ENCODE measurements at regions not wholly inside any gene's neighbourhood (a gene's known extent, or its start where the extent isn't known, plus 50 kb on each side); places are given as distances from the start of the nearest gene placed in this dataset.

DNA sequence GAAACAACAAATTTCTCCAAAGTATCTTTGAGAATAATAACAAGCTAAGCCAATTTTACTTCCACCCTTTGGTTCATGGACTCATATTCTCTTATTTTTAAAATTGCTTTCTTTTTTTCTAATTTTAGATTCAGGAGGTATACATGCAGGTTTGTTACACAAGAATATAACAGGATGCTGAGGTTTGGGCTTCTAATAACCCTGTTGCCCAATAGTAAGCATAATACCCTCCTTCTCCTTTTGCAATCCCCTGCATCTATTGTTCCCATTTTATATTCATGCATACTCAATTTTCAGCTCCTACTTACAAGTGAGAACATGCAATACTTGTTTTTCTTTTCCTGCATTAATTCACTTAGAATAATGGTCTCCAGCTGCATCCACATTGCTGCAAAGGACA, 202.3 kb upstream of the FSTL5 start:
- Histone ChIP-seq H3K27ac (no peak overlapping the region), H3K4me1 (no peaks in the 10 kb centered on the region), H3K36me3 (no peaks in the 10 kb centered on the region), H3K4me3 (no peak overlapping the region), H3K9me3 (no peaks in the 10 kb centered on the region), H3K27me3 (no peaks in the 10 kb centered on the region)
- TF ChIP-seq EP300 (IDR thresholded peaks at IDR 0.05) (no peak), POLR2A (IDR thresholded peaks at IDR 0.05) (no peak), POLR2AphosphoS5 (IDR thresholded peaks at IDR 0.05) (no peak)
- TF ChIP-seq, protein P1, sequence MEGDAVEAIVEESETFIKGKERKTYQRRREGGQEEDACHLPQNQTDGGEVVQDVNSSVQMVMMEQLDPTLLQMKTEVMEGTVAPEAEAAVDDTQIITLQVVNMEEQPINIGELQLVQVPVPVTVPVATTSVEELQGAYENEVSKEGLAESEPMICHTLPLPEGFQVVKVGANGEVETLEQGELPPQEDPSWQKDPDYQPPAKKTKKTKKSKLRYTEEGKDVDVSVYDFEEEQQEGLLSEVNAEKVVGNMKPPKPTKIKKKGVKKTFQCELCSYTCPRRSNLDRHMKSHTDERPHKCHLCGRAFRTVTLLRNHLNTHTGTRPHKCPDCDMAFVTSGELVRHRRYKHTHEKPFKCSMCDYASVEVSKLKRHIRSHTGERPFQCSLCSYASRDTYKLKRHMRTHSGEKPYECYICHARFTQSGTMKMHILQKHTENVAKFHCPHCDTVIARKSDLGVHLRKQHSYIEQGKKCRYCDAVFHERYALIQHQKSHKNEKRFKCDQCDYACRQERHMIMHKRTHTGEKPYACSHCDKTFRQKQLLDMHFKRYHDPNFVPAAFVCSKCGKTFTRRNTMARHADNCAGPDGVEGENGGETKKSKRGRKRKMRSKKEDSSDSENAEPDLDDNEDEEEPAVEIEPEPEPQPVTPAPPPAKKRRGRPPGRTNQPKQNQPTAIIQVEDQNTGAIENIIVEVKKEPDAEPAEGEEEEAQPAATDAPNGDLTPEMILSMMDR (IDR thresholded peaks at IDR 0.05), result no peak
- intact Hi-C loops (cut with DNase I), result no loop called here
- DNase-seq, result no peak

DNA sequence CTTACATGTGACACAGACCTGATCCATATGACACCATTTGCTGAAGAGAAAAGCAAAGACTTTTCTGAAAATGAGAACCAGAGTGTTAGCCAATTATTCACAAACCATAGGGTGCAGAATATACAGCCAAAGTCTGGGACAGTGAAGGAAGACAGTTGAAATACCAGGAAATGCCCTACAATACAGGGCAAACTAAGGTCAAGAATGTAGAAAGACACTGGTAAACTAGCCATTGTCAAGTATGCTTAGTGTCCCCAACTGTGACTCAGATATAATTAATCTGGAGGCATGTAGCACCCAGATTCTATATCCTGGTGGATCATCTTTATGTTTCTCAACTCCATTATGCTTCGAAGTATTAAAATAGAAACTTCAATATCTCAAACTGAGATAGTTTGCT, 200.9 kb upstream of the FSTL5 start:
- H3K4me1 ChIP-seq, result no peaks in the 10 kb centered on the region

DNA sequence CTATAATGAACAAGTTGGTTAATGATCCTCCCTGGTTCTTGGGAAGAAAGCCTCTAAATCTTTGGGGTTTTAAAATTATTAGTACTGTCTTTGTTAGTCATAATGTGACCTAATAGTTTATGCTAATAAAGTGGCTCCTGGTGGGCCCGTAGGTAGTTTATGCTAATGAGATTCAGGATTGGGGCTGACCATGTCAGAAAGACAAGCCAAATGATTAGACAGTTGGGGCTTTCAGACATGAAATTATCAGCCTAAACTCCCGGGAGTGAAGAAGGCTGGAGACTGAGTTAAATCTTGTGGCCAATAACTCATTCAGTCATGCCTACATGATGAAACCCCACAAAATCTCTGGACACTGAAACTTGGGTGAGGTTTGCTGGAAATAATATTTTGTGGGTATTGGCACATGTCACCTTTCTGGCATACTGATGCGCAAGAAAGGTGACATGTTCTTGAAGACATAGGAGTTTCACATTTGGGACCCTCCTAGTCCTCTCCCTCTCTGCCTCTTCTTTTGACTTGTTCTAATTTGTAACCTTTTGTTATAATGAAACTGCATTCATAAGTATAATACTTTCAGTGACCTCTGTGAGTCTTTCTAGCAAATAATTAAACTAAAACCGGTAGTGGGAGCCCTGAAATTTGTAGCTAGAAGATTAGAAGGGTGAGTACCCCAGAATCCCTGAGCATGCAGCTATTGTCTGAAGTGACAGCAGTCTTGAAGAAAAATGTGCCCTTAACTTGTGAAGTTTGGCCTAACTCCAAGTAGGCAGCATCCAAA, 196.8 kb upstream of the FSTL5 start:
- no peaks in the 10 kb centered on the region for H3K9me3 ChIP-seq
- H3K36me3 ChIP-seq, result no peaks in the 10 kb centered on the region
- 80 to 85% methylated on average over 4 of the region's 4 CpGs for WGBS, 2 donors
- H3K4me3 ChIP-seq, result no peak overlapping the region
- no peak for DNase-seq
- intact Hi-C loops (cut with DNase I), result no loop called here
- TF ChIP-seq POLR2A (IDR thresholded peaks at IDR 0.05), result no peak
- TF ChIP-seq, protein P1 (IDR thresholded peaks at IDR 0.05), result no peak
- no peak for TF ChIP-seq EP300 (IDR thresholded peaks at IDR 0.05)
- TF ChIP-seq POLR2AphosphoS5 (IDR thresholded peaks at IDR 0.05), result no peak
- no peak overlapping the region for H3K27ac ChIP-seq
- no peaks in the 10 kb centered on the region for H3K4me1 ChIP-seq
- H3K27me3 ChIP-seq, result no peaks in the 10 kb centered on the region

More for the DNA sequence above, 200.9 kb upstream of the FSTL5 start:
- Histone ChIP-seq H3K9me3 (no peaks in the 10 kb centered on the region), H3K36me3 (no peaks in the 10 kb centered on the region), H3K27ac (no peak overlapping the region), H3K4me3 (no peak overlapping the region), H3K27me3 (no peaks in the 10 kb centered on the region)
- DNase-seq, result no peak
- TF ChIP-seq, protein P1 (IDR thresholded peaks at IDR 0.05), result no peak
- intact Hi-C loops (cut with DNase I), result no loop called here
- 88 to 90% methylated on average over 1 of the region's 1 CpG for WGBS, 2 donors

DNA sequence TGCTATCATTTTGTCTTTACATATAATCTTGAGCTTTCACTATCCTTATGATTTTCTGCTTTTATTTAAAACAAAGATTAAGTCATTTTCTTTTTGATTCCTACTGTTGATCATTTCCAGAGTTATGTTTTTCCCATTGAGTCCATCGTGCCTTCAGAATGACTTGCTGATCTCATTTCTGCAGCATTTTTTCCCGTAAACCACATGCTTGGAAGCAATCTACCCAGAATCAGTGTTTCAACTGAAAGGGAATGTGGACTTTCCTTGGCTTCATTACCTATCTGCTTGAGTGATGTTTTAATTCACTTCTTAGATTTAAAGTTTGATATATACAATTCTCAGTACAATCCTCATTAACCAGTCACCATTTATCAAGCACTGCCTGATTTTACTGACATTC, 192.4 kb upstream of the FSTL5 start:
- WGBS, 2 donors, result 77 to 82% methylated on average over 2 of the region's 2 CpGs

More for the DNA sequence above, 192.4 kb upstream of the FSTL5 start:
- DNase-seq, result no peak
- no peak overlapping the region for H3K4me3 ChIP-seq
- no peaks in the 10 kb centered on the region for H3K9me3 ChIP-seq
- TF ChIP-seq POLR2AphosphoS5 (IDR thresholded peaks at IDR 0.05) (no peak), POLR2A (IDR thresholded peaks at IDR 0.05) (no peak), EP300 (IDR thresholded peaks at IDR 0.05) (no peak)
- TF ChIP-seq, protein P1 (IDR thresholded peaks at IDR 0.05), result no peak
- no peaks in the 10 kb centered on the region for H3K27me3 ChIP-seq
- no peak overlapping the region for H3K27ac ChIP-seq
- intact Hi-C loops (cut with DNase I), result no loop called here
- H3K36me3 ChIP-seq, result no peaks in the 10 kb centered on the region
- peaks cover 0 to 3% (median 0%) of the 10 kb centered on the region in 4 donors for H3K4me1 ChIP-seq
